OCI-M1 (cell line): ENCODE measurements at regions not wholly inside any gene's neighbourhood (a gene's known extent, or its start where the extent isn't known, plus 50 kb on each side); places are given as distances from the start of the nearest gene placed in this dataset.

Experiments
- DNase-seq: peaks from one replicate; lab custom pipeline; 2025; lab: John Stamatoyannopoulos, UW

DNA sequence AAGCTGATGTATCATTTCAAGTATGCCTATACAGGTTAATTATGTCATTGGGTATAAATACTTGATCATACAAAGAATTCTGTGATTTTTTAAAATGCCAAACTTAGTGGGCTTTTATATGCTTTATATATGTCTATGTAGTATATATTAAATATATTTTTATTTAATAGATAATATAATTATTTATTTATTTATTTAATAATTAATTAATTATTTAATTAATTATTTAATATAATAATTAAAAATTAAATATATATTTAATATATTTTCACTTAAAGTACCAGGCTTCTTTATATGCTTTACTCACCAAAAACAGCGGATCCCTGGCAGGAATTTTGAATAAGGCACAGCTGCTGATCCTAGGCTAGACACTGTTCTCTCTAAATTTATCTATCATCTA, 687.0 kb downstream of the VGLL3 start:
- no peak for DNase-seq

DNA sequence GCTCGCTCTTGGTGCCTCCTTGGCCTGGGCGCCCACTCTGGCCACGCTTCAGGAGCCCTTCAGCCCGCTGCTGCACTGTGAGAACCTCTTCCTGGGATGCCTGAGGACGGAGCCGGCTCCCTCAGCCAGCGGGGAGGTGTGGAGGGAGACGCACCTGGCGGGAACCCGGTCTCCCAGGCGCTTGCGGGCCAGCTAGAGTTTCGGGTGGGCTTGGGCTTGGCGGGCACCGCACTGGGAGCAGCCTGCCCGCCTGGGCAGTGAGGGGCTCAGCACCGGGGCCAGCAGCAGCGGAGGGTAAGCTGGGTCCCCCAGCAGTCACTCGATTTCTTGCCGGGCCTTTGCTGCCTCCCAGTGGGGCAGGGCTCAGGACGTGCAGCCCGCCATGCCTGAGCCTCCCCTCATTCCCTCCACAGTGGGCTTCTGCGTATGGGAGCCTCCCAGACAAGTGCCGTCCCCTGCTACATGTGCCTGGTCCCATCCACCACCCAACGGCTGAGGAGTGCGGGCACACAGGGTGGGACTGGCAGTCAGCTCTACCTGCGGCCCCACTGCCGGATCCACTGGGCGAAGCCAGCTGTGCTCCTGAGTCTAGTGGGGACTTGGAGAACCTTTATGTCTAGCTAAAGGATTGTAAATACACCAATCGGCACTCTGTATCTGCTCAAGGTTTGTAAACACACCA, 708.7 kb downstream of the VGLL3 start:
- DNase-seq, result no peak

- DNase-seq, result no peak
These were observed 721.4 kb downstream of the VGLL3 start for GRCh38 chr3:86269364-86270155.

DNA sequence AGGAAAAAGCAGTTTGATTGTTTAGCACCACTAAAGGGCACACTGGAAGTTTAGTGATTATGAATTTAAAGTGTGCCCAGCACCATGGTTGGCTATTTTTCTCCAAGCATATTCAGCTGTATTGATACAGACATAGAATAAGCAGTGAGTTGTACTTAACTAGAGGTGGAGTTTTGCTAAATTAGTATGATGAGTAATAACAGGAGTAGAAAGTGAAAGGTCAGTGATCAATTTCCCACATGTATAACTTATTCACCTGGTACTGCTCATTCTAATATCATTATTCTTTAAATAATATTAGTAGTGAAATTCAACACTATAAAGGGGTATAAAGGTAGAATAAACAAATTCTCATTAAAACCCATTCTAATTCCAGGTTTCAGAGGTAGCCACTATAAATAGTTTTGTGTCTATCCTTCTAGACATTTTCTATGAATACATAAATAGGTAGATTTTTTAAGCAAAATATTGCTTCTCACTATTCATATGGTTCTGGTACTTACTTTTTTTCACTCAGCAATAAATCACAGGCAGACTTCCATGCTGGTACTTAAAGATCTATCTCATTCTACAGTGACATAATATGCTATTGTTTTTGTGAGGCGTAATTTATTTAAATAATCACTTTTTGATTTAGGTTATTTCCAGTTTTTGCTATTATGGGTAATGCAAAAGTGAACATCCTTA, 732.9 kb downstream of the VGLL3 start:
- DNase-seq, result no peak

- no peak for DNase-seq
These were observed 736.5 kb downstream of the VGLL3 start for GRCh38 chr3:86254480-86254879.

- no peak for DNase-seq
These were observed 739.2 kb downstream of the VGLL3 start for GRCh38 chr3:86251781-86252180.

GRCh38 chr3:86249833-86250232, 741.1 kb downstream of the VGLL3 start:
- no peak for DNase-seq

DNA sequence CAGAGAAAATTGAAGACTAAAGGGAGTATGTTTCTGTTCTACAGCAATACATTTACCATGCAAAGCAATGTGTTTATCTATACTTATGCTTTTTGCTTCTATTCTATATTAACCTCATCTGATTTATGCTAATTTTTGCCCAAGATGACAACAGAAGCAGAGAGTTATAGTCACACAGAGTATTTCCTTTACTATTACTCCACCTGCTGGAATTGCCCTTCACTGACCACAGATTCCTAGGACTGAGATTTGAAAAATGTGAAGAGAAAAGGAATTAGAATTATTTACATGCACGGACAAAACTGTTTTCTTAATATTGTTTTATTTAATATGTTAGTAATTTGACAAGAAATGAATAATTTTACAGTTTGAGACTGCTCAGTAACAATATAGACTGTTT, 745.6 kb downstream of the VGLL3 start:
- peak; percentile 50 for DNase-seq

- DNase-seq, result no peak
These were observed 746.0 kb downstream of the VGLL3 start for GRCh38 chr3:86244905-86245304.

DNA sequence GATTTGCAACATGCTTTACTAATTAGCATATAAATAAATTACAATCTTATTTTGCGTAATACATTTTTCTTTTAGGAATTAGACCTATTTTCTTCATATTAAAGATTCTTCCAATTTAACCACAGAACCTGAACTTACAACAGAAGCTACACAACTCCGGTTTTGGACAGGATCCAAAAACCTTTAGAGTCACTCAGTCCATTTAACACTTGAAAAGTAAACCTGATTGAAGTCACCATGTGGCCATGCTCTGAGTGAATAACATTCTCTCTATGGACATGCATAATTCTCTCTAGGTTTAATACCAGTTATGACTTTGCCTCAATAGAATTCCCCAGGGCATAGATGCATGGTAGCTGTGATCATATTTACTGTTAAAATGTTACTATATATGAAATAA, 751.0 kb downstream of the VGLL3 start:
- DNase-seq, result no peak

DNA sequence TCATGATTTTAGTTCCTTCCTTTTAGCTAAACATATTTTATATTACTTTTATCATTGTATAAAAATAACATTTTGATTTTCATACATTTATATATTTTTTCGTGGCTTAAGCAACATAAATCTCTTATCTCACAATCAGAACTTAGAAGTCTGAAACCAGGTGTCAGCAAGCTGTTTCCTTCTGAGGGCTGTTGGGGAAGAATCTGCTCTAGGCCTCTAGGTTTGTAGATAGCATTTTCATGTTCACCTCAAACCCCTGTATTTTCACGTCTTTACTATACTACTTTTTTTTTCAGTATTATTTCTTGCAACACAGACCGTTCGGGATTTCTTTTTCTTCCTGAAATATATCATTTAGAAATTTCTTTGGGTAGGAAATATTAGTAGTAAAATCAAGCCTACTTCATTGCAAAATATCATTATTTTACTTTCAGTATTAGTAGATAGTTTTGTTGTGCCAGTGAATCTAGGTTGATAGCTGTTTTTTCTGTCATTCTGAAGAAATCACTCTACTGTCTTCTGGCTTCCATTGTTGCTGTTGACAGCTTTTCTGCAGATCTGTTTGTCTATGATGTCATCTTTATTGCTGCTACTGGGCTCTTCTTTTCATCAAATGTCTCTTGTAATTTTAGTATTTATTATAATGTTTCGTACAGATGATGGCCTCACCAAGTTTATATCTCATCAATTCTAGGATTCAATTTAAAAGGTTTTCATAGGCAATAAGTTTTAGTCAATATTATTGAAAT, 756.3 kb downstream of the VGLL3 start:
- DNase-seq, result peak; percentile 4

DNA sequence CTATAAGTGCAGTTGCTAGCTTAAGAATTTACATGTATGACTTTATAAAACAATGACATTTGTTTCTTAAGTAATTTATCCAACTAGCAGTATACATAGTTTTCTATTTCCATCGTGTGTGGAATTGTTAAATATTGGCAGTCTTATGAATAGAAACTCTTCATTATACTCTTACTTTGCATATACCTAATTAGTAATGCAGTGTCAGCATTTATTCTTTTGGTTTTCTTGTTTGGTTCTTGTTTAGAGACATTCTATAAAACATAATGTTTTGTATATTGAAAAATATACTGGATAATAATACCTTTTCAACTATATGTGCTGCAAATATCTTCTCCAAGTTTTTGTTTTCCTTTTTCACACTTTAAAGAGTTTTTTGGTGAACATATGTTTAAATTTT, 760.2 kb downstream of the VGLL3 start:
- DNase-seq, result no peak

DNA sequence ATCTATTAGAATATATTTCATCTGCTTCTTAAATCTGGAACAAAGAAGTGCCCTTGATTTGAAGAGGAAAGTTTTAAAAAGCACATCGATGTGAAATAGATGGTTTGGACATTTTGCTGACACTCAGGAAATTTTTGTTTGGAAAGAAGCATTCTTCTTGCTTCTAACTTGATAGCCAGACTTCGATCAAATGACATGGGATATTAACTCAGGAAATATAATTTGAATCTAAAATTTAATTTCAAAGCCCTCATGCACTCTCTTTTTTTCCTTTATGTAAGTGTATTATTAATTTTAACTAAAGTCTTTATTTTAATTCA, 761.2 kb downstream of the VGLL3 start:
- no peak for DNase-seq

- peak; percentile 41 for DNase-seq
These were observed 761.7 kb downstream of the VGLL3 start for GRCh38 chr3:86229086-86229774.

DNA sequence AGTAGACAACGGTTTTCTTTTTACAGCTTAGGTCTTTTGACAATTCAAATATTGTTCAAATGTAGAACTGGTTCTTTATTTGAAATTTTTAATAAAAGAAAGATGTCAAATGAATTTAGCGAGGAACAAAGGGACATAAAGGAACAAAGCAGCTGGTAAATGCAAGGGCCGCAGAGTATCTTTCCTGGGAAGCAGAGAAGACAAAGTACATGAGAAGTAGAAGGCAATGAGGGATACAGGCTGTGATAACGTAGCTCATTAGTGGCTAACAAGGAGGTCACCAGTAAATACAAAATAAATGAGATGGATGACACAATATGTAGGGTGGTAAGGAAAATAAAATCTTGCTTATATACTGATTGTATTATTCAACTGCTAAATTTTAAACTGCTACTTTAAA, 762.8 kb downstream of the VGLL3 start:
- peak; percentile 37 for DNase-seq

GRCh38 chr3:86225461-86225860, 765.5 kb downstream of the VGLL3 start:
- DNase-seq, result no peak

DNA sequence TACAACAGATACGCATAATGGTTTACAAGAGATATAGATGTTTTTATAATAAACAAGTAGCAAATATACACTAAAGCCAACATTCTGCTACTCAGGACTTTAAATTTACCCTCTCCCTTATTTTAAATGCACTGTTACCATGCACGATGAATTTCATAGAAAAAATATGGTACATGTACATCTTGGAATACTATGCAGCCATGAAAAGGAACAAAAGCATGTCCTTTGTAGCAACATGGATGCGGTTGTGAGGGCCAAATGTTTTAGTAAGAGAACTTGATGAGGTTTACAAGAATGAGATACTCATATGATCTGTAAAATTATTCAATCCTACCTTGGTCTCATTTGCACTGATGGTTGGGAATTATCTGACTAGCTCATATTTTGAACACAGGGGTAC, 769.3 kb downstream of the VGLL3 start:
- no peak for DNase-seq

DNA sequence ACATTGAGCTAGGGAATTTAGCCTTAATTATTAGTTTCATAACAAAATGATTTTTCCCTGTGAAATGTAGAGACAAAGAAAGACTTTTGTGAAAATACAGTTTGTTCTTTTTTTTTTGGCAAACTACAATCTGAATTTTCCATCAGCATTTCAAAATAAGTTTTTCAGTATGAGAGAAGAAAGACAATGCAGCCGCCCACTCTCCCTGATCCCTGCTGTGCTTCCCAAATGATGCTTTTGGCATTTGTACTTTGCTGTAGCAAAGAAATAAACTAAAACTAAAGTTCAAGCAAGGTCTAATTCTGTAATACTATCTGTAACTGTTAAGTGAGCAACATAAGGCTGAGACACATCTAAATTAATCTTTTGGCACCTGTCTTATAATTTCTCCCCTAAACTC, 782.2 kb downstream of the VGLL3 start:
- DNase-seq, result no peak

DNA sequence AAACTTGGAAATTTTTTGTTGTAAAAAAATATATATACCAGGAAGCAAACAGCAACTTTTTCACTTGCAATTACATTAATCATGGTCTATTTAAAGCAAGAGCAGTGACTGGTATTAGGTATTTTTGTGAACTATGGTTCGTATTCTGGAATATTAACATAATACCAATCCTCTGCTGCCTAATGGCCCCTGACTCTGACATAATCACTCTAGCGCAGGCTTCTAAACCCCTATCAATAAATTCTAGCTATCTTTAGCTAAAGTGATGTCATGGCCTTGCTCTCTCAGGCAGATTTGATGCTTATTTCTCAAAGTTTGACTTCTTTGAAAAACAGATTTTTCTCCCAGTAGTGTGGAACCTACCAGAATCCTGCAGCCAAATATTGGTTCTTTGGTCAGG, 808.3 kb downstream of the VGLL3 start:
- no peak for DNase-seq

GRCh38 chr3:86180696-86181095, 810.3 kb downstream of the VGLL3 start:
- peak; percentile 70 for DNase-seq

DNA sequence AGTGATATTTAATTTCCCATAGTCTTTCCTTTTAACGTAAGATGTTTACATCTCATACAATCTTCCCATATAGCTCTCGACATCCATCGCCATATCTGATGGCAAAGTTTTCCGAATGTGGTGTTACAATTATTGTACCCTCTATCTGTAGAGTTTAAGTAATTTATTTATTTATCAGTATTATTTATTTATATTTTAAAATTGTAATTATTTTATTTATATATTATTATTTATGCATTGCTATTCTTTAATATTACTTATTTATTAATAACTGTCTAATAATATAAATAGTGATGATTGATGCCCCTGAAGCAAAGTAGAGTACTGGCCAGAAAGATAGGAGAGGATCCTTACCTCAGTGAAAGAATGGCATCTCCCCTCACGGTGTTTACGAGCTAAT, 812.9 kb downstream of the VGLL3 start:
- DNase-seq, result no peak

DNA sequence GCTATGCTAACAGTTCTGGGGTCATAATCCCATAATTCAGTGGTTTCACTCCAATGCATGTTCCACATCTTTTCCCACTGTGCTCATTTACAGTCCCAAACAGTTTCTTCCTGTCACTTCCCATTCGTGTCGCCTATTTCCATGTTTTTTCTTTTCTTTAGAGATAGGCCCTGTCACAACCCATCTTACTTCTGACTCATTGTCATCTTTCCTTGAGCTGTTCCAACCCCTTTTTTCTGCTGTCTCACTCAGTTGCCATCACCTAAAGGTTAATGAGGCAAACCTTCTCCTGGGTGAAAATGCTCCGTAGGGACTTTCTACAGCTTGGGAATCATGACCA, 814.5 kb downstream of the VGLL3 start:
- no peak for DNase-seq
